GM12878 (cell line): ENCODE measurements at regions not wholly inside any gene's neighbourhood (a gene's known extent, or its start where the extent isn't known, plus 50 kb on each side); places are given as distances from the start of the nearest gene placed in this dataset.

Experiments
- ATAC-seq: fragments of 200-7000 bp; cut with Tn5 transposase; 3 replicates; pipeline ENCODE4 v1.9.1; 2020; ENCODE audit warnings: mild to moderate bottlenecking, moderate library complexity
- BruUV-seq: library from RNA; stranded (reverse); fragments of 400-500 nt; replicated peaks from 2 replicates; lab custom pipeline; 2021; lab: Mats Ljungman, UMichigan
- CTCF ChIA-PET: fragments of 300-600 bp; sonication (Branson Sonifier 250); formaldehyde crosslinking; extraction: SDS; loops from one replicate; lab custom pipeline; 2021; ENCODE audit warnings: inconsistent platforms; lab: Yijun Ruan, JAX
- POLR2A ChIA-PET: fragments of 350-600 bp; formaldehyde crosslinking; extraction: SDS; loops from one replicate; lab custom pipeline; 2021; ENCODE audit warnings: inconsistent platforms; lab: Charles Lee
- RAD21 ChIA-PET: fragments of 300-600 bp; sonication (Branson Sonifier 250); formaldehyde crosslinking; loops from one replicate; lab custom pipeline; 2023; ENCODE audit warnings: antibody characterized with exemption; ENCODE audit not compliant: unreplicated experiment; lab: Charles Lee
- SMC1A ChIA-PET: fragments of 300-600 bp; sonication (Branson Sonifier 250); formaldehyde crosslinking; loops from one replicate; lab custom pipeline; 2023; ENCODE audit not compliant: unreplicated experiment, uncharacterized antibody; lab: Charles Lee
- DNase-seq: peaks from one replicate; pipeline ENCODE4 v3.0.0-alpha.2; 2011; ENCODE audit warnings: low read depth, low spot score
- FAIRE-seq: peaks from 3 replicates; lab custom pipeline; 2011; peaks lifted over from hg19 to GRCh38; lab: Jason Lieb, UNC
- H2AFZ ChIP-seq: 2 replicates; pipeline ENCODE4 v1.6.0; 2011; ENCODE audit warnings: low read depth, low read length, control low read depth; ENCODE audit not compliant: control insufficient read depth
- H3K27ac ChIP-seq: 2 replicates; pipeline ENCODE4 v1.5.1; 2011; ENCODE audit warnings: control low read depth; ENCODE audit not compliant: control insufficient read depth, insufficient read depth
- H3K27me3 ChIP-seq, 2 experiments: replicated peaks in 1 of 2; 2 replicates each; pipeline versions ENCODE4 v1.6.0 to v1.6.1; 2011; ENCODE audit warnings: low read length in 1 of 2; ENCODE audit not compliant: control insufficient read depth in 2 of 2, insufficient read depth in 2 of 2
- H3K36me3 ChIP-seq, 2 experiments: 2 replicates each; pipeline ENCODE4 v1.5.1; 2011; ENCODE audit warnings: low read length in 1 of 2; ENCODE audit not compliant: control insufficient read depth in 2 of 2, insufficient read depth in 2 of 2
- H3K4me1 ChIP-seq: 2 replicates; pipeline ENCODE4 v1.6.1; 2011; ENCODE audit warnings: mild to moderate bottlenecking, low read length, moderate library complexity, mixed read lengths; ENCODE audit not compliant: control insufficient read depth, insufficient read depth
- H3K4me2 ChIP-seq: 2 replicates; pipeline ENCODE4 v1.6.0; 2011; ENCODE audit warnings: control low read depth; ENCODE audit not compliant: control insufficient read depth, insufficient read depth
- H3K4me3 ChIP-seq: fragments of 200-600 bp; sonication (generic); 2 replicates; pipeline ENCODE4 v1.5.1; 2016
- H3K79me2 ChIP-seq: 2 replicates; pipeline ENCODE4 v1.6.0; 2011; ENCODE audit warnings: low read length; ENCODE audit not compliant: control insufficient read depth, insufficient read depth
- H3K9ac ChIP-seq: 2 replicates; pipeline ENCODE4 v1.8.0; 2011; ENCODE audit warnings: low read length, control low read depth, mixed read lengths; ENCODE audit not compliant: control insufficient read depth, insufficient read depth
- H3K9me3 ChIP-seq: replicated peaks from 3 replicates; pipeline ENCODE4 v1.5.1; 2011; ENCODE audit warnings: mild to moderate bottlenecking, low read length; ENCODE audit not compliant: control insufficient read depth, insufficient read depth
- H4K20me1 ChIP-seq: 2 replicates; pipeline ENCODE4 v1.6.0; 2011; ENCODE audit not compliant: control insufficient read depth, insufficient read depth
- BCL11A ChIP-seq: IDR thresholded peaks from 2 replicates; pipeline ENCODE4 v1.6.1; 2011; ENCODE audit warnings: low read depth, low read length
- BHLHE40 ChIP-seq, 2 experiments: fragments of 450-650 bp in 1 of 2; IDR thresholded peaks; 2 replicates each; pipeline ENCODE4 v1.6.1; 2011 to 2017; ENCODE audit warnings: low read depth in 2 of 2, borderline replicate concordance in 1 of 2, improper control_type of control experiment in 1 of 2, low read length in 1 of 2, mild to moderate bottlenecking in 1 of 2
- CEBPZ ChIP-seq: fragments of 150-350 bp; IDR thresholded peaks from 2 replicates; pipeline ENCODE4 v1.6.1; 2016; ENCODE audit warnings: low read depth, low read length
- IRF4 ChIP-seq: IDR thresholded peaks from 2 replicates; pipeline ENCODE4 v1.6.1; 2011; ENCODE audit warnings: low read depth, low read length
- NBN ChIP-seq: fragments of 450-650 bp; IDR thresholded peaks from 2 replicates; pipeline ENCODE4 v1.6.1; 2016
- NRF1 ChIP-seq: conservative IDR thresholded peaks from 2 replicates; pipeline ENCODE4 v1.6.1; 2011; ENCODE audit warnings: mild to moderate bottlenecking, low read depth, low read length, improper control_type of control experiment
- RBBP5 ChIP-seq: fragments of 200-600 bp; sonication (generic); conservative IDR thresholded peaks from 2 replicates; pipeline ENCODE4 v1.6.1; 2016
- SMARCA5 ChIP-seq: fragments of 450-650 bp; IDR thresholded peaks from 2 replicates; pipeline ENCODE4 v1.6.1; 2017; ENCODE audit warnings: mild to moderate bottlenecking
- SREBF2 ChIP-seq: IDR thresholded peaks from 2 replicates; pipeline ENCODE4 v1.6.1; 2012; ENCODE audit warnings: mild to moderate bottlenecking, low read length
- ZNF207 ChIP-seq: fragments of 450-650 bp; IDR thresholded peaks from 2 replicates; pipeline ENCODE4 v1.6.1; 2014; ENCODE audit warnings: antibody characterized with exemption, mild to moderate bottlenecking, borderline replicate concordance
- ZZZ3 ChIP-seq: IDR thresholded peaks from 2 replicates; pipeline ENCODE4 v1.6.1; 2011; ENCODE audit warnings: low read depth; ENCODE audit not compliant: control insufficient read depth, insufficient read length
- WGBS: methylation state at CpG from one replicate; pipeline ENCODE4 v1.1.6; 2016; ENCODE audit warnings: low lambda C conversion rate; ENCODE audit not compliant: insufficient replicate concordance, insufficient coverage; ENCODE audit errors: missing lambda C conversion rate; 5-methylcytosine and 5-hydroxymethylcytosine counted together
- in situ Hi-C: fragments of 300-500 bp; cut with MboI; formaldehyde crosslinking; loops from 9 replicates; pipeline ENCODE4 v1.14.3; 2018; ENCODE audit warnings: mixed read lengths
- intact Hi-C: fragments of 100-400 bp; cut with micrococcal nuclease; formaldehyde crosslinking; loops from one replicate; pipeline ENCODE4 v1.14.2; 2022; ENCODE audit not compliant: unreplicated experiment
- TF ChIP-seq, protein P1 (sequence below): fragments of 450-650 bp; IDR thresholded peaks from 2 replicates; pipeline ENCODE4 v1.6.1; 2017; ENCODE audit warnings: mild to moderate bottlenecking, moderate library complexity
- TF ChIP-seq, protein P2 (sequence below): fragments of 450-650 bp; IDR thresholded peaks from 2 replicates; pipeline ENCODE4 v1.6.1; 2017; ENCODE audit warnings: mild to moderate bottlenecking

GRCh38 chr10:108592956-108593355 is 1330.4 kb downstream of the XPNPEP1 start:
- no peaks in the 10 kb centered on the region for H3K27me3 ChIP-seq
- DNase-seq (no peak), FAIRE-seq (no peak), ATAC-seq (no peak)
- SMC1A ChIA-PET, result interaction anchor here (1.0 to 1.5 kb wide), 3 partner anchors 19 to 77 kb away, joined by 3 to 4 read pairs (median 3); no protein-coding TSS in a partner anchor
- WGBS, result 0% methylated on average over 1 of the region's 1 CpG
- H3K9ac ChIP-seq, result no peak overlapping the region
- BruUV-seq, result no TSS peak
- no peaks in the 10 kb centered on the region for H3K79me2 ChIP-seq
- TF ChIP-seq NBN (no peak), RBBP5 (no peak), SREBF2 (no peak), SMARCA5 (no peak), BCL11A (no peak), IRF4 (no peak), ZZZ3 (no peak), ZNF207 (no peak), BHLHE40 (IDR thresholded peaks at IDR 0.05; ENCODE audit: borderline replicate concordance in 1 of 2, low read depth in 2 of 2, low read length in 1 of 2) (no peak), NRF1 (no peak), CEBPZ (no peak)
- TF ChIP-seq, protein P1, sequence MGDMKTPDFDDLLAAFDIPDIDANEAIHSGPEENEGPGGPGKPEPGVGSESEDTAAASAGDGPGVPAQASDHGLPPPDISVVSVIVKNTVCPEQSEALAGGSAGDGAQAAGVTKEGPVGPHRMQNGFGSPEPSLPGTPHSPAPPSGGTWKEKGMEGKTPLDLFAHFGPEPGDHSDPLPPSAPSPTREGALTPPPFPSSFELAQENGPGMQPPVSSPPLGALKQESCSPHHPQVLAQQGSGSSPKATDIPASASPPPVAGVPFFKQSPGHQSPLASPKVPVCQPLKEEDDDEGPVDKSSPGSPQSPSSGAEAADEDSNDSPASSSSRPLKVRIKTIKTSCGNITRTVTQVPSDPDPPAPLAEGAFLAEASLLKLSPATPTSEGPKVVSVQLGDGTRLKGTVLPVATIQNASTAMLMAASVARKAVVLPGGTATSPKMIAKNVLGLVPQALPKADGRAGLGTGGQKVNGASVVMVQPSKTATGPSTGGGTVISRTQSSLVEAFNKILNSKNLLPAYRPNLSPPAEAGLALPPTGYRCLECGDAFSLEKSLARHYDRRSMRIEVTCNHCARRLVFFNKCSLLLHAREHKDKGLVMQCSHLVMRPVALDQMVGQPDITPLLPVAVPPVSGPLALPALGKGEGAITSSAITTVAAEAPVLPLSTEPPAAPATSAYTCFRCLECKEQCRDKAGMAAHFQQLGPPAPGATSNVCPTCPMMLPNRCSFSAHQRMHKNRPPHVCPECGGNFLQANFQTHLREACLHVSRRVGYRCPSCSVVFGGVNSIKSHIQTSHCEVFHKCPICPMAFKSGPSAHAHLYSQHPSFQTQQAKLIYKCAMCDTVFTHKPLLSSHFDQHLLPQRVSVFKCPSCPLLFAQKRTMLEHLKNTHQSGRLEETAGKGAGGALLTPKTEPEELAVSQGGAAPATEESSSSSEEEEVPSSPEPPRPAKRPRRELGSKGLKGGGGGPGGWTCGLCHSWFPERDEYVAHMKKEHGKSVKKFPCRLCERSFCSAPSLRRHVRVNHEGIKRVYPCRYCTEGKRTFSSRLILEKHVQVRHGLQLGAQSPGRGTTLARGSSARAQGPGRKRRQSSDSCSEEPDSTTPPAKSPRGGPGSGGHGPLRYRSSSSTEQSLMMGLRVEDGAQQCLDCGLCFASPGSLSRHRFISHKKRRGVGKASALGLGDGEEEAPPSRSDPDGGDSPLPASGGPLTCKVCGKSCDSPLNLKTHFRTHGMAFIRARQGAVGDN, result no peak
- TF ChIP-seq, protein P2, sequence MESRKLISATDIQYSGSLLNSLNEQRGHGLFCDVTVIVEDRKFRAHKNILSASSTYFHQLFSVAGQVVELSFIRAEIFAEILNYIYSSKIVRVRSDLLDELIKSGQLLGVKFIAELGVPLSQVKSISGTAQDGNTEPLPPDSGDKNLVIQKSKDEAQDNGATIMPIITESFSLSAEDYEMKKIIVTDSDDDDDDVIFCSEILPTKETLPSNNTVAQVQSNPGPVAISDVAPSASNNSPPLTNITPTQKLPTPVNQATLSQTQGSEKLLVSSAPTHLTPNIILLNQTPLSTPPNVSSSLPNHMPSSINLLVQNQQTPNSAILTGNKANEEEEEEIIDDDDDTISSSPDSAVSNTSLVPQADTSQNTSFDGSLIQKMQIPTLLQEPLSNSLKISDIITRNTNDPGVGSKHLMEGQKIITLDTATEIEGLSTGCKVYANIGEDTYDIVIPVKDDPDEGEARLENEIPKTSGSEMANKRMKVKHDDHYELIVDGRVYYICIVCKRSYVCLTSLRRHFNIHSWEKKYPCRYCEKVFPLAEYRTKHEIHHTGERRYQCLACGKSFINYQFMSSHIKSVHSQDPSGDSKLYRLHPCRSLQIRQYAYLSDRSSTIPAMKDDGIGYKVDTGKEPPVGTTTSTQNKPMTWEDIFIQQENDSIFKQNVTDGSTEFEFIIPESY, result no peak
- H3K4me2 ChIP-seq, result no peak overlapping the region
- intact Hi-C loops (no loop called here), in situ Hi-C loops (no loop called here)
- POLR2A ChIA-PET, result no interaction called here
- CTCF ChIA-PET, result interaction anchor here (1.5 kb wide), 1 partner anchor 48 kb away, joined by 4 read pairs; no protein-coding TSS in a partner anchor
- no peak overlapping the region for H2AFZ ChIP-seq
- no peaks in the 10 kb centered on the region for H3K36me3 ChIP-seq
- no peaks in the 10 kb centered on the region for H3K4me1 ChIP-seq
- no peak overlapping the region for H3K4me3 ChIP-seq
- no peaks in the 10 kb centered on the region for H4K20me1 ChIP-seq
- no peak overlapping the region for H3K27ac ChIP-seq
- no peaks in the 10 kb centered on the region for H3K9me3 ChIP-seq
- RAD21 ChIA-PET, result no interaction called here
